Activated CD4-positive, alpha-beta T cell treated with anti-CD3 and anti-CD28 coated beads, Interleukin-2, Interleukin-4, amounts not matched to agents 100 ng/mL and 50 ng/mL, durations not matched to agents 16 hours and 8 hours (primary cell): ENCODE measurements at regions not wholly inside any gene's neighbourhood (a gene's known extent, or its start where the extent isn't known, plus 50 kb on each side); places are given as distances from the start of the nearest gene placed in this dataset.
"Not testable (repeated sequence)": the region's sequence is repeated elsewhere in the genome, so short reads cannot be mapped to it uniquely, and the experiment has no call there.

Source experiments
- DNase-seq: peaks from one replicate; pipeline ENCODE4 v3.0.0-alpha.2; 2020; ENCODE audit warnings: low spot score

DNA sequence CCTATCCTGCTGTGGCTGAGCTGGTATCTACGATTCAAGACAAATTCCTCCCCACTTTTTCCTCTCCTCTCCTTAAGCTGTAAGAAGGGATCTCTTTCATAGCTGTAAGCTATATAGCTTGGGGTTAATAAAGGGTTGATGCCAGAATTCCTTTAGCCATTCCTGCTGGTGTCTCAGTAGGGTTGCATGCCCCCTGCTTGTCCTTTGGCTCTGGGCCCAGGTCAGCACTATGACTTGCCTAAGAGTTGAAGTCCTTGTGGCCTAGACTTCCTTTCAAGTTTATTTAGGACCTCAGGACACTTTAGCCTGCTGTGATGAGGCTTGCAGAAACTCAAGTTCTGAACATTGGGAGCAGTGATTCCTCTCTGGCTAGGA lies 270.0 kb downstream of the AMY1C start:
- DNase-seq: no peak

DNA sequence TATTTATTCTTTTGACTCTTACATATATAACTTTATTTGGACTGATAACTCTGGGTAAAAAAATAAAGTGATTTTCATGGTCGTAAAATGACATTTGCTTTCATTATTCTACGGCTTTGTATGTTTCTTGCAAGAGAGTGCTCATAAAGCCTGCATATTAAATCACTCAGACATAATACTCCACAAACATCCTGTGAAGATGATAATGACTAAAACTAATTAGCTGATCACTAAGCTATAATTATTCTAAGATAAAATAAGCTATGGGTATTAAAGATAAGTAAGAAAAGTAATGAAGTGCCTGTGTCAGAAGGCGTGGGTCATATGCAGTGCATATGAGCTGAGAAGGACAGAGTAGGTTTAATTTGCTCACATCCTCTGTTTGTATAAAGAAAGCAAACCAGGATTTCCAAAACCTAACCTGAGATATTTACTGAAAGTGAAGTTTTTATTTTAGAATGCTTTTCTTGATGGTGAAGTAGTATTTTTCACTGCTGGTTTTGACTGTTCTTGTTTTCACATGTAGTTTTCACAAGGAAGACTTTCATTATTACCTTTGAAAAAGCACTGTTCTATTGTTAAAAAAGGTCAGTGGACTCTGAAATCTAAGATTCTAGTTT lies 278.8 kb downstream of the AMY1C start:
- DNase-seq: no peak

DNA sequence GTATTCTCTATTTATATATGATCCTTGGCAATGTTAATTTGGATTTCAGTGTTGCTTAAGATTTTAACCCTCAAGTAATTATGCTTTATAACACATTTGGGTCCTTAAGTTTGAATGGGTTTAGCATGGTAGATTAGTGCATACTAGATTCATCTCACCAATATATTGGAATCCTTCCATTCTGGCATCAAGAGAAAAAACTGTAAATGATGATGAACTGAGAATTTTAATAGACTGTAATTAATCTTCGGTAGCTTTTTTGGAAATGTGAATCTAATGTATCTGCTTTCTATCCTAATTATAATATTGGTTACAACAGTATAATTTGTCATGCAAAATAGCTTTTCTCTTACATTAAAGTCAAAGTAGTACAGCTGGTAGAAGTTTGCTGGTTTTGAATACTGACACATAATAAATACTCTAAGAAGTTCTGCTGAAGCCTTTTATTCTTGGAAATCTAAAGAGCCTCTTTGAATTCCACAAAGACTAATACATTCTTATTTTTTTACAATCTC lies 279.8 kb downstream of the AMY1C start:
- no peak for DNase-seq

DNA sequence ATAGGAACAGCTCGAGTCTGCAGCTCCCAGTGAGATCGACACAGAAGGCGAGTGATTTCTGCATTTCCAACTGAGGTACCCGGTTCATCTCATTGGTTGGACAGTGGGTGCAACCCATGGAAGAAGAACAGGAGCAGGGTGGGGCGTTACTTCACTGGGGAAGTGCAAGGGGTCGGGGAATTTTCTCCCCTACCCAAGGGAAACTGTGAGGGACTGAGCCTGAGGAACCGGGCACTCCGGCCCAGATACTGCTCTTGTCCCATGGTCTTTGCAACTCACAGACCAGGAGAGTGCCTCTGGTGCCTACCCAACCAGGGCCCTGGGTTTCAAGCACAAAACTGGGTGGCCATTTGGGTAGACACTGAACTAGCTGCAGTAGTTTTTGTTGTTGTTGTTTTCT lies 307.1 kb downstream of the AMY1C start:
- DNase-seq: no peak

DNA sequence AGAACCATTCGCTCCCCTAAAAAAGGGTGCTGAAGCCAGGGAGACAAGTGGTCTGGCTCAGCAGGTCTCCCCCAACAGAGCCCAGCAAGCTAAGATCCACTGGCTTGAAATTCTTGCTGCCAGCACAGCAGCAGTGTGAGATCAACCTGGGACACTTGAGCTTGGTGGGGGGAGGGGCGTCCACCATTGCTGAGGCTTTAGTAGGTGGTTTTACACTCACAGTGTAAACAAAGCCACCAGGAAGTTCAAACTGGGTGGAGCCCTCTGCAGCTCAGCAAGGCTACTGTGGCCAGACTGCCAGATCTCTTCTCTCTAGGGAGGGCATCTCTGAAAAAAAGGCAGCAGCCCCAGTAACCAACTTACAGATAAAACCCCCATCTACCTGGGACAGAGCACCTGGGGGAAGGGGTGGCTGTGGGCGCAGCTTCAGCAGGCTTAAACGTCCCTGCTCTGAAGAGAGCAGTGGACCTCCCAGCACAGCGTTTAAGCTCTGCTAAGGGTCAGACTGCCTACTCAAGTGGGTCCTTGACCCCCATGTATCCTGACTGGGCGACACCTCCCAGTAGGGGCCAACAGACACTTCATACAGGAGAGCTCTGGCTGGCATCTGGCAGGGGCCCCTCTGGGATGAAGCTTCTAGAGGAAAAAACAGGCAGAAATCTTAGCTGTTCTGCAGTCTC lies 307.7 kb downstream of the AMY1C start:
- not testable (repeated sequence) for DNase-seq

DNA sequence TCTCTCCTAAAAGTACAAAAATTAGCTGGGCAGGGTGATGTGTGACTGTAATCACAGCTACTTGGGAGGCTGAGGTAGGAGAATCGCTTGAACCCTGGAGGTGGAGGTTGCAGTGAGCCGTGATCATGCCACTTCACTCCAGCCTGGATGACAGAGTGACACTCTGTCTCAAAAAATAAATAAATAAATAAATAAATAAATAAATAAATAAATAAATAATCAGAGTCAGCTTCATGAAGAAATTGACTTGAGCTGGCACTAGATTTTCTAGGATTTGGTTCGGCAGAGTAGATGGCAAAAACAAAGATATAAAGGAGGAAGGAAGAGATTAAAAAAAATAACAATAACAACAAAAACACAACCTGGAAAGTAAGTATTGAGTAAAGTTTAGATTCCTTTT lies 311.9 kb downstream of the AMY1C start:
- DNase-seq: not testable (repeated sequence)

DNA sequence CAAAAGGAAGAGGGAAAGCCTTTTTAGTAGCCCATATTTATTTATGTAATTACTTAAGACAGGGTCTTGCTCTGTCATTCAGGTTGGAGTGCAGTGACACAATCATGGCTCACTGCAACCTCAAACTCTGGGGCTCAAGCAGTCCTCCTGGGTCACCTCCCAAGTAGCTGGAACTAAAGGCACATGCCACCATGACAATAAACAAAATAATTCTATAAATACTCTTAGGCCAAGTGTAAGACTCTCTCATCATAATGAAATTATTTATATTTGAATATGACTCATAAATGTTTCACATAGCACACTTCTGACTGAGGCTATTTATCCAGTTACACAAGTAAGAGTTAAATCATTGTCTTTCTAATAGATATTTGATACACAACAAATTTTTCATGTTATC lies 314.7 kb downstream of the AMY1C start:
- no peak for DNase-seq

DNA sequence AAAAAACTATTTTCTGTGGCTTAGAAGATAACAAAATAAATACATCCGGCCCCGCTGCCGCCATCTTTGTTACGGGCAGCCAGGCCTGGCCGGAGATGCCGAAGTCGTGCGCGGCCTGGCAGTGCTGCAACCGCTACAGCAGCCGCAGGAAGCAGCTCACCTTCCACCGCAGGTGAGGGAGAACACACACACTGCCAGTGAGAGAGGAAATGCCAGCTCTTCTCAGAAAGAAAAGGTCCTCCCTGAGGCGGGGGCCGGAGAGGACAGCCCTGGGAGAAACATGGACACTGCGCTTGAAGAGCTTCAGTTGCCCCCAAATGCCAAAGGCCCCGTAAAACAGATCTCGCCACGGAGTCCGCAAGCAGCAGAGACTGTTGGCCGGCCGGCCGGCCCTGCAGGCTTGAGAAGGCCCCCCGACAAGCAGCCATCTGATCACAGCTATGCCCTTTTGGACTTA lies 323.2 kb downstream of the AMY1C start:
- no peak for DNase-seq

DNA sequence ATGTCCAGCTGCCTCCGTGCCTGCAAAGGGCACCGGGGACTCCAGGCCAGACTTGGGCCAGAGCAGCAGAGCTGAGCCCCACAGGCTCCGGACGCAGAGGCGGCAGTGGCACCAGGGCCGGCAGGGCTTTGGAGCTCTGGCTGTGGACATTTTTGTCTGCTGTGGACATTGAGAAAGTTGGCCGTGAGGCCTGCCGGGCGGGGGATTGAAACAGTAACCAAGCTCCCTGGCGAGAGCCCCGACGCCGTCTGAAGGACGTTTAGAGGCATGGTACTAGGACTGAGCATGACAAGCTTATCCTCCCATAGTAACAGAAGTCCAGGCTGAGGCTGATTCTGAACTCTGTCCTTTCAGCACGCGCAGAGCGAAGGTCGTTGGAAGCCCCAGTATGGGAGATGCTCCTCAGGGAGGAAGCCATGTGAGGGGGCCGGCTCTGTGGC lies 323.8 kb downstream of the AMY1C start:
- no peak for DNase-seq

DNA sequence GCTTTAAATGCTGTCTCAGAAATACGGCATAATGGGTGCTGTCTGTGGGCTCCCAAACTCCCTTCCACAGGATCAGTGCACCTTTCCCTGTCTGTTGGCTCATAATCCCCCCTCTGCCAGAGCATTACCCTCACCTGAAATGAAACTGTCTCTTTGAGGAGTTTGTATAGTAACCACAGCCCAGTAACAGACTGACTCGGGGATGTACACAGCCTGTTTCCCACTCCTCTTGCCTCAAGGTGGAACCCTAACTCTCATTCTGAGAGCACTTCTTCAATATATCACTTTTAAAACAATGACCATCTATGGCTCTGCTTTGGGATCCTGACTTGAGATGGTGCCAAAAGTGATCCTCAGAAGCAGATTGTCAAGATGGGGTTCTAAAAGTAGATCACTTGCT lies 332.5 kb downstream of the AMY1C start:
- DNase-seq: no peak

DNA sequence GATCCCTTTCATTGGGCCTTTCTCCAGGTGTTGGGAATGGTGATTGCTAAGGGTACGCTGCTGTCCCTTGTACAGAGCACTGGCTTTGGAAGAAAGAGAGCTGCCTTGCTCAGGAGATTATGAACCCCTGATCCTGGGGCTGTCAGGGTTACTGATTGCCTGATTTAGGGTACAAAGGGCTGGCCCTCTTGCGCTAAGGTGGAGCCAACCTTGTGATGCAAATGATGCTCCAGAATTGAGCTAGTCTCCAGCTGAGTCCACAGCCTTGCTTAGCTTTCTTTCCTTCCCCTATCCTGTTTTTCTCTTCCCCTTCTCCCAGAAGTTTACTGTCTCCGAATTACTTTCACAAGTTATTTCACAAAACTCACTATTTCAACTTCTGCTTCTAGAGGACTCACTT lies 334.7 kb downstream of the AMY1C start:
- no peak for DNase-seq

DNA sequence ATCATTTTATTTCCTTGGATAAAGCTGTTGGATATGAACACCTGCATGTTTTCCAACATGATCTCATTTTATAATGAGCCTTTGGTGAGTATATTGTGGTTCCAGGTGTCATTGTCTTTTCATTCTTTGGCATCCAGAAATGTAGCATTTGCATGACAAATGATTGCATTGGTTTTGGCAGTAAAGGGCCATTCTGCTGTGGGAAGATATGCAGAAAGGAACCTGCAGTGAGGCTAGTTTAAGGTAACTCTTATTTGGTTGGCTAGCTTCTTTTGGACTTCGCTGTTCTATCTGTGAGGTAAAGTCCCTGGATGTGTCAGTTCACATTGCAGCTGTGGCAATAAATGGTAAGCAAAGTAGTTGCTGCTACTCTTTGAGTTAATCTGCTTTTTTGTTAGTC lies 343.0 kb downstream of the AMY1C start:
- DNase-seq: no peak

DNA sequence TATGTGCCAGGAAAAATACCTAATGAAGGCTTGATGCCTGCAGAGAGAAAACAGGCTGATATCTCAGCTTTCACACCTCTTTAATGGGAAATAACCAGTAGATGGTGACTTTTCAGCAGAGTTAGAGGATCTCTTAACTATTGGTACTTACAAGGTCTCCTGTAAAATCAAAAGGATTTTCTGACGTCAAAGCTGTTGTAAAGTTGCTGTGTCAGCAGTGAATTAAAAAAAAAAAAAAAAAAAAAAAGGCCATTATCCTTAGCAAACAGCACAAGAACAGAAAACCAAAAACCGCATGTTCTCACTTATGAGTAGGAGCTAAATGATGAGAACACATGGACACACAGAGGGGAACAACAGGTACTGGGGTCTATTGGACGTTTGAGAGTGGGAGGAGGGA lies 349.1 kb downstream of the AMY1C start:
- DNase-seq: no peak

DNA sequence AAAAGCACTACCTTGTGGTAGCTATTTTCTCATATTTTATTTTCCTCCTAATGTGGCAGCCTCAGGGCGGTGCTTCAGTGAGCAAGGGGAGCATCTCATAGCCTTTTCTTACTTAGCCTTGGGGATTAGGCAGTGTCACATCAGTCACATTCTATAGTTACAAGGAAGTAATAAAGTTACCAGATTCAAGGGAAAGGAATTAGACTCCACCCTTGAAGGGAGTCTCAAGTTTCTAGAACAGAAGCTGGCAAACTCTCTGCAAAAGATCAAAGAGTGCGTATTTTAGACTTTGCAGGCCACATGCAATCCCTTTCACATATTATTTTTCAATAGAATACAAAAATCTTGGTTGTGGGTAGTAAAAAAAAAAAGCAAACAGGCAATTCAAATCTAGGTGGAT lies 350.4 kb downstream of the AMY1C start:
- DNase-seq: no peak

DNA sequence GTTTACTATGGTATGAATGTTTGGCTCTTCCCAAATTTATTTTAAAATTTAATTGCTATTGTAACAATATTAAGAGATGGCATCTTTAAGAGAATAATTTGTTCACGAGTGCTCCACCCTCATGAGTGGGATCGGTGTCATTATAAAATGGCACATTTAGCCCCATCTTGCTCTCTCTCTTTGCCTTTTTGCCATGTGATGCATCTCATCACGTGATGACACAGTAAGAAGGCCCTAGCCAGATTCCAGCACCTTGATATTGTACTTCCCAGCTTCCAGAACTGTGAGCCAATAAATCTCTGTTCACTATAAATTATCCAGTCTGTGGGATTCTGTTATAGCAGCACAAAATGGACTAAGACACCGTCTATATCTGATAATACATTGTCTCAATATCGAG lies 355.8 kb downstream of the AMY1C start:
- no peak for DNase-seq

DNA sequence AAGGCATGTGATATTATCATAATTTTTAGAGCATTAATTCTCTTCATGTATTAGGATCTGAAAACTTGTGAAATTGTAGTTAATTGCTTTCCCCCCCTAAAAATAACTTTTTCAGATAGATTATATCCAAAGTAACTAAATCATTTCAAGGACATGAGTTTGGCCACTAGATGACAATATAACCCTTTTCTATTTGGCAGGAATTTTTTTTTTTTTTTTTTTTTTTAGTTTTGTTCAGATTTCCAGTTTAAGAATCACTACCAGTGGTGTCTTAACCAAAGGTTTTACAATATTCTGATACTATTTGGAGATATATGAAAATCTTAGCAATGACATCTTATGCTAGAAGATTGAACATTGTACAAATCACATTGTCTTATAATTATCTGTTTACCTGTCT lies 370.8 kb downstream of the AMY1C start:
- DNase-seq: no peak

DNA sequence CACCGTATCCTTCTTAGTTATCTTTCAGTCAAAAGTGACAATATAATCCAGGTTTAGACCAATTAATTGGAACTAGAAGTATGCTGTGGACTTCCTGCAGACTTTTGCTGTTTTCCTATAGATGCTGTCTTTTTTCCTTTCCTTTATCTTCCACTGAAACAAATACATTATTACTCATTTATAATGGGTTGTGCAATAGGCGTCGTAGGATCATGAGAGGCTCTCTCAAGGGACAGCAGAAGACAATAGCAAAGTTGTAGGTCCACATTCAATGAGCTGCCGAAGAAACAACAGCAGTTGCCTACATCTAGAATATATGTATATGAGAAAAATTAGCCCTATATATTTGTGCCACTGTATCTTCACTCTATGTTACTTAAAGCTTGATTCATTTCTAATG lies 371.6 kb downstream of the AMY1C start:
- DNase-seq: no peak

DNA sequence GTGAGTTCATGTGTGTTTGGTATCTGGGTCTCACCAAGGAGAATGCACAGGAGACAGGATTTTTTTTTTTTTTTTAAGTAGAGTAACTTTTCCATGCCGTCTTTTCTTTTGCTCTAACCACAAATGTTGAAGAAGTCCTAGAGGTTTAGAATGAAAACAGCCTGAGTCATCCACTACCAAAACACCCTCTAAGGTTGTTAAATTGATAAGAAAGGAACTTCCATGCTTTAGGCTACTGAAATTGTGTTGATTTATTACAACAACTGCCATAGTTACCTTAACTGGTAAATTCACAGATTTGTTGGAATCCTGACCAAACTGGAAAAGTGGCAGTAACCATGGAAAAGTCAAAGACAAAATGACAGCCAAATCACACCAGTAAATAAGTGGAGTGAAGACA lies 375.6 kb downstream of the AMY1C start:
- no peak for DNase-seq

DNA sequence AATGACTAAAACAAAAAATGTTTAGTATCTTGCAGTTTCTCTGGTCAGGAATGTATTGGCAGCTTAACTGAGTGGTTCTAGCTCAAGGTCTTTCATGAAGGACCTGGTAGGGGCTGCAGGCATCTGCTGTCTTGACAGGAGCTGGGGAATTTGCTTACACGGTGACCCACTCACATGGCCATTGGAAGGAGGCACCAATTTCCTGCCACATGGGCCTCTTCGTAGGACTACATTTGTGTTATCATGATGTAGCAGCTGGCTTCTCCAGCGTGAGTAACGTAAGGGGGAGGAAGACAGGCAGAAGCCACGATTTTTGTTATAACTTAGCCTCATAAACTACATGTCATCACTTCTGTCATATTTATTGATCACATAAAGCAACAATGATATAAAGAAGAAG lies 376.3 kb downstream of the AMY1C start:
- DNase-seq: no peak

DNA sequence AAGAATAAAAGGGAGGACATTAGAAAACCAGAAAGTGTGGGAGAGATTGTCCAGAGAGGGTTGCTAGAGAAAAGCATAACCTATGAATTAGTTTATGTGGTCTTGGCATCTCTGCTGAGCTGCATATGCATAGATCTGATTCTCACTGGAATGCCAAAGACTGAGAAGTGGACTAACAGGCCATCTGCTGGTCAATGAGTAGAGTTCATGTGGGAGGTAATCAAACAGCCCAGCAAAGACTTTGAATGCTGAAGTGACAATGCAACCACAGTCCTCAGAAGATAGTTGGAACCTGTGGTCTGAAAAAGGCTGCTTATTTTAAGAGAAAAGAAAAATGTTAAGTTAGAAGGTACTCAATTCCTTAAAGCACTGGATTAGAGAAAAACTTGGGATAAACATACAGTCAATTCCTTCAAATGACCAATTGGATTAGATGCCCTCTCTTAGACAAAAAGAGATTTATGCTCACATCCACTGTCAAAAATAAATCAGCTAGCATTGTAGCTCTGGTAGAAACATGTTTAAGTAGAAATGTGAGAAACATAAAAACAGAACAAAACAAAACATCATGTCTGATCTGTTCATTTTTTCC lies 382.8 kb downstream of the AMY1C start:
- DNase-seq: no peak

DNA sequence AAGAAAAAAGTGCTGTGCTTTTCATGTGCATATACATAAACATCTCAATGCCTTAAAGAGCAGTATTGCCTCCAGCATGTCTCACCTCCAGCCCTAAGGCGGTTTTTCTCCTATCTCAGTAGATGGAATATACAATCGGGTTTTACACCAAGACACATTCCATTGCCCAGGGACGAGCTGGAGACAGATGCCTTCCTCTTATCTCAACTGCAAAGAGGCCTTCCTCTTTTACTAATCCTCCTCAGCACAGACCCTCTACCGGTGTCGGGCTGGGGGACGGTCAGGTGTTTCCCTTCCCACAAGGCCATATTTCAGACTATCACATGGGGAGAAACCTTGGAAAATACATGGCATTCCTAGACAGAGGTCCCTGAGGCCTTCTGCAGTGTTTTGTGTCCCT lies 385.3 kb downstream of the AMY1C start:
- not testable (repeated sequence) for DNase-seq

DNA sequence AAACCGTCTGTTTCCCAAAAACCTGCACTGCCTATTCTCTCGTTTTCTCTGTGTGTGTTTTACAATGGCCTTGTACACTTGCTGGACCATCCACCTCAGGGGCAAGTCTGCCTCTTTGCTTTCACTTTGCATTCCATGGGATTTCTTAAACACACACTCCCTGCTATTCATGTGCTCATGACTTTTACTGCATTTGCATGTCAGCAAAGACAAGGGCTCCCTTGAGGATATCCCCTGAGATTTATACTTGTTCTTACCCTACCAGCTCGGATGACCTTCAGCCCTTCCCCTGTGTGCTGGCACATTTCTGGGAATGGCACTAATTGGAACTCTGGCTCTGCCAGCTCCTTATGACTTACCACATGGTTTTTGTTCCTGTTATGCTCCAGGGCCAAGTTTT lies 386.9 kb downstream of the AMY1C start:
- DNase-seq: no peak

DNA sequence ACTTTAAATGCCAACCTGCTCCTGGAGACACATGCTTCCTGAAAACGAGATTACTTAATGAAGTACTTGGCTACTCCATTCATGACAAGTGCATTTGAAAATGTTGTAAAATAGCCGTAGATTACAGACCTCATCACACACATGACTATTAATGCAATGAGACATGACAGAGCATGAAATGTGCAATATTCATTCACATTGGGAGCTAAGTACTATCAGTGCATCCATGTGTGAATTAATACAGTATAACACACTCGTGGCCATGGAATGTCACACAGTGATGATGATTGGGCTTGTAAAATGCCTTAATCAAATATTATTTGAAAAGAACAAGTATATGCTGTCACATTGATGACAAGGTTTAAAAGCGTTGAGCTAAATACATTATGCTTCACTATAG lies 407.0 kb downstream of the AMY1C start:
- no peak for DNase-seq
